Activated CD8-positive, alpha-beta T cell treated with anti-CD3 and anti-CD28 coated beads for 36 hours (primary cell): ENCODE measurements at regions not wholly inside any gene's neighbourhood (a gene's known extent, or its start where the extent isn't known, plus 50 kb on each side); places are given as distances from the start of the nearest gene placed in this dataset.

Experiments used
- ATAC-seq: fragments of 200-7000 bp; cut with Tn5 transposase; one replicate; pipeline ENCODE4 v1.10.0; 2021; ENCODE audit warnings: mild to moderate bottlenecking, moderate library complexity
- CTCF ChIA-PET: fragments of 350-600 bp; sonication (Branson Sonifier 250); formaldehyde crosslinking; loops from one replicate; lab custom pipeline; 2021; ENCODE audit warnings: antibody characterized with exemption; lab: Charles Lee
- POLR2A ChIA-PET: fragments of 350-600 bp; sonication (Branson Sonifier 250); formaldehyde crosslinking; loops from one replicate; lab custom pipeline; 2021; ENCODE audit warnings: antibody characterized with exemption; lab: Charles Lee
- DNase-seq: peaks from one replicate; pipeline ENCODE4 v3.0.0-alpha.2; 2020
- H3K27ac Mint-ChIP-seq: one replicate; pipeline ENCODE4 v1.8.0; 2021; ENCODE audit warnings: mild to moderate bottlenecking, mixed read lengths
- H3K27me3 Mint-ChIP-seq: one replicate; pipeline ENCODE4 v1.8.0; 2021; ENCODE audit warnings: mixed read lengths
- H3K36me3 Mint-ChIP-seq: one replicate; pipeline ENCODE4 v1.8.0; 2021; ENCODE audit warnings: low read depth, mixed read lengths
- H3K4me1 Mint-ChIP-seq: one replicate; pipeline ENCODE4 v1.8.0; 2021; ENCODE audit warnings: low read depth, mixed read lengths
- H3K4me3 Mint-ChIP-seq: one replicate; pipeline ENCODE4 v1.8.0; 2021; ENCODE audit warnings: mild to moderate bottlenecking, moderate library complexity, mixed read lengths
- H3K9me3 Mint-ChIP-seq: one replicate; pipeline ENCODE4 v1.8.0; 2021; ENCODE audit warnings: mixed read lengths
- CTCF ChIP-seq: fragments of 200-600 bp; IDR thresholded peaks from one replicate; pipeline ENCODE4 v1.8.0; 2022; ENCODE audit warnings: antibody characterized with exemption, mild to moderate bottlenecking
- intact Hi-C: fragments of 100-400 bp; cut with micrococcal nuclease; formaldehyde crosslinking; loops from one replicate; pipeline ENCODE4 v1.10.0; 2022

GRCh38 chr13:44266772-44267171 lies 106.9 kb upstream of the SERP2 start:
- H3K27me3 Mint-ChIP-seq: peaks cover 2% of the 10 kb centered on the region
- ATAC-seq (no peak), DNase-seq (no peak)
- H3K9me3 Mint-ChIP-seq: no peaks in the 10 kb centered on the region
- H3K4me3 Mint-ChIP-seq: no peak overlapping the region
- TF ChIP-seq CTCF: no peak
- H3K36me3 Mint-ChIP-seq: no peaks in the 10 kb centered on the region
- H3K27ac Mint-ChIP-seq: no peak overlapping the region
- intact Hi-C loops: no loop called here
- peaks cover 6% of the 10 kb centered on the region for H3K4me1 Mint-ChIP-seq
- ChIA-PET POLR2A (no interaction called here), CTCF (interaction anchor here (1.2 kb wide), 1 partner anchor 8 kb away, joined by 3 read pairs; no protein-coding TSS in a partner anchor)

GRCh38 chr13:44267203-44267602 lies 106.4 kb upstream of the SERP2 start:
- DNase-seq: no peak
- ChIA-PET CTCF (no interaction called here), POLR2A (no interaction called here)

DNA sequence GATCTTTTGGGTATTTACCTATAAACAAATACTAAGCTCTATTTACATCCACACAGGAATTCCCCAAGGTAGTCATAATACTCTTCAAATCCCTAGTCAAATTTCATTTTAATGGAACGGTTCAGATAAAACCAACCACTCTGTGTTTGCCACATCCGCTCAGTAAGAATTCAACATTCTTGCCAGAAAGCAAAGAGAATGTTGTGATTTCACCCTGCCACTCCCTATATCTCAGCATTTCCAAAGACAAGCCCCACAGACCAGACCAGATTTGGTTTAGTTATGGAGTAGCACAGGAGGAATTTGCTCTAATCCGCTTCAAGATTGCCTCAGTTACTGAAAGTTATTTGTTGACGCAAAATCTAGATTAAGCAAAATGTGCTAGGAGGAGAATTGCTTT lies 105.6 kb upstream of the SERP2 start:
- intact Hi-C loops: no loop called here
- H3K36me3 Mint-ChIP-seq: no peaks in the 10 kb centered on the region
- POLR2A ChIA-PET: no interaction called here

More at GRCh38 chr13:44267203-44267602, 106.4 kb upstream of the SERP2 start:
- intact Hi-C loops: no loop called here
- Mint-ChIP-seq H3K27me3 (peaks cover 2% of the 10 kb centered on the region), H3K4me3 (no peak overlapping the region), H3K4me1 (peaks cover 7% of the 10 kb centered on the region), H3K36me3 (no peaks in the 10 kb centered on the region), H3K9me3 (no peaks in the 10 kb centered on the region), H3K27ac (no peak overlapping the region)
- ATAC-seq: no peak
- TF ChIP-seq CTCF: no peak

GRCh38 chr13:44268980-44269379 lies 104.6 kb upstream of the SERP2 start:
- POLR2A ChIA-PET: no interaction called here
- no peak overlapping the region for H3K4me3 Mint-ChIP-seq
- intact Hi-C loops: no loop called here
- no peak overlapping the region for H3K27ac Mint-ChIP-seq
- H3K36me3 Mint-ChIP-seq: no peaks in the 10 kb centered on the region
- TF ChIP-seq CTCF: no peak
- H3K27me3 Mint-ChIP-seq: no peaks in the 10 kb centered on the region
- H3K4me1 Mint-ChIP-seq: peaks cover 17% of the 10 kb centered on the region
- ATAC-seq (no peak), DNase-seq (no peak)
- H3K9me3 Mint-ChIP-seq: no peaks in the 10 kb centered on the region
- CTCF ChIA-PET: interaction anchor here (0.6 kb wide), 1 partner anchor 25 kb away, joined by 3 read pairs; no protein-coding TSS in a partner anchor

More for the DNA sequence above, 105.6 kb upstream of the SERP2 start:
- H3K27me3 Mint-ChIP-seq: peaks cover 2% of the 10 kb centered on the region
- H3K4me3 Mint-ChIP-seq: no peak overlapping the region
- ATAC-seq (no peak), DNase-seq (no peak)
- H3K9me3 Mint-ChIP-seq: no peaks in the 10 kb centered on the region
- CTCF ChIA-PET: no interaction called here
- no peak for TF ChIP-seq CTCF
- peaks cover 9% of the 10 kb centered on the region for H3K4me1 Mint-ChIP-seq
- no peak overlapping the region for H3K27ac Mint-ChIP-seq

GRCh38 chr13:44270150-44270549 lies 103.5 kb upstream of the SERP2 start:
- CTCF ChIA-PET: no interaction called here
- POLR2A ChIA-PET: no interaction called here
- H3K9me3 Mint-ChIP-seq: no peaks in the 10 kb centered on the region

More at GRCh38 chr13:44270150-44270549, 103.5 kb upstream of the SERP2 start:
- H3K27me3 Mint-ChIP-seq: no peaks in the 10 kb centered on the region
- DNase-seq: no peak
- no peak for TF ChIP-seq CTCF
- no peak for ATAC-seq
- no peak overlapping the region for H3K4me3 Mint-ChIP-seq
- intact Hi-C loops: no loop called here
- no peaks in the 10 kb centered on the region for H3K36me3 Mint-ChIP-seq
- peaks cover 28% of the 10 kb centered on the region for H3K4me1 Mint-ChIP-seq
- no peak overlapping the region for H3K27ac Mint-ChIP-seq
